Mucosa of descending colon (tissue), 3 donors: ENCODE measurements at regions not wholly inside any gene's neighbourhood (a gene's known extent, or its start where the extent isn't known, plus 50 kb on each side); places are given as distances from the start of the nearest gene placed in this dataset.
A peak's percentile ranks its signal among the peaks of the same experiment; 100 is the strongest.

ENCODE experiments used
- ATAC-seq: fragments of 200-7000 bp; cut with Tn5 transposase; one replicate; pipeline ENCODE4 v1.9.1; 2020; ENCODE audit warnings: mild to moderate bottlenecking, moderate library complexity
- DNase-seq, 3 donors: peaks; one replicate each; pipeline ENCODE4 v3.0.0-alpha.2; 2020
- H3K36me3 ChIP-seq: fragments of 200-600 bp; one replicate; pipeline ENCODE4 v1.8.0; 2021; ENCODE audit warnings: low read depth, mild to moderate bottlenecking
- H3K4me1 ChIP-seq: fragments of 200-600 bp; one replicate; pipeline ENCODE4 v1.8.0; 2021; ENCODE audit warnings: low read depth, mild to moderate bottlenecking
- H3K4me3 ChIP-seq: fragments of 200-600 bp; one replicate; pipeline ENCODE4 v1.8.0; 2021; ENCODE audit warnings: mild to moderate bottlenecking
- H3K9me3 ChIP-seq: fragments of 200-600 bp; one replicate; pipeline ENCODE4 v1.8.0; 2021; ENCODE audit warnings: mild to moderate bottlenecking
- CTCF ChIP-seq: fragments of 200-600 bp; IDR thresholded peaks from one replicate; pipeline ENCODE4 v1.8.0; 2022; ENCODE audit warnings: antibody characterized with exemption, mild to moderate bottlenecking
- intact Hi-C, 2 donors: fragments of 100-400 bp; cut with DNase I in 1 of 2; cut with micrococcal nuclease in 1 of 2; formaldehyde crosslinking; loops; one replicate each; pipeline versions ENCODE4 v1.11.0 to v1.11.1; 2022; cut with DNase I, micrococcal nuclease
- donor health status: DM: no; HTN: no; CAD: no; lungs with moderate emphysema.
- donor health status: DM: no; HTN: no; CAD: no.
- donor health status: DM: no; HTN: yes; CAD: no.

- DNase-seq (no peak), ATAC-seq (no peak)
- Histone ChIP-seq H3K36me3 (no peaks in the 10 kb centered on the region), H3K9me3 (no peaks in the 10 kb centered on the region), H3K4me3 (no peak overlapping the region), H3K4me1 (no peaks in the 10 kb centered on the region)
- intact Hi-C loops = no loop called here
- no peak for TF ChIP-seq CTCF
Observed at GRCh38 chr6:33955566-33955965, 151.8 kb upstream of the MLN start.

GRCh38 chr6:33954453-33954852 lies 150.7 kb upstream of the MLN start:
- DNase-seq (no peak), ATAC-seq (no peak)
- intact Hi-C loops = no loop called here
- Histone ChIP-seq H3K4me1 (no peaks in the 10 kb centered on the region), H3K36me3 (no peaks in the 10 kb centered on the region), H3K9me3 (no peaks in the 10 kb centered on the region), H3K4me3 (no peak overlapping the region)
- TF ChIP-seq CTCF = no peak

GRCh38 chr6:33953171-33953570 lies 149.4 kb upstream of the MLN start:
- no peak overlapping the region for H3K4me3 ChIP-seq
- H3K9me3 ChIP-seq = no peaks in the 10 kb centered on the region
- no peaks in the 10 kb centered on the region for H3K4me1 ChIP-seq
- DNase-seq = no peak
- intact Hi-C loops = no loop called here
- no peak for TF ChIP-seq CTCF
- H3K36me3 ChIP-seq = no peaks in the 10 kb centered on the region
- no peak for ATAC-seq

GRCh38 chr6:33952016-33952415 lies 148.2 kb upstream of the MLN start:
- H3K36me3 ChIP-seq = no peaks in the 10 kb centered on the region
- TF ChIP-seq CTCF = no peak
- no peak for ATAC-seq
- no peak for DNase-seq
- intact Hi-C loops = no loop called here
- H3K9me3 ChIP-seq = no peaks in the 10 kb centered on the region
- H3K4me3 ChIP-seq = no peak overlapping the region
- no peaks in the 10 kb centered on the region for H3K4me1 ChIP-seq

GRCh38 chr6:33950891-33951889 lies 147.4 kb upstream of the MLN start:
- ATAC-seq (peak; percentile 80), DNase-seq (peak in 2 of 3 donors; percentile 42 to 66)
- no peaks in the 10 kb centered on the region for H3K9me3 ChIP-seq
- no peaks in the 10 kb centered on the region for H3K36me3 ChIP-seq
- H3K4me3 ChIP-seq = no peak overlapping the region
- intact Hi-C loops = no loop called here
- H3K4me1 ChIP-seq = no peaks in the 10 kb centered on the region
- no peak for TF ChIP-seq CTCF
